Liver (tissue), 8 donors: ENCODE measurements at regions not wholly inside any gene's neighbourhood (a gene's known extent, or its start where the extent isn't known, plus 50 kb on each side); places are given as distances from the start of the nearest gene placed in this dataset.

Source experiments
- DNase-seq: peaks from one replicate; pipeline ENCODE4 v3.0.0-alpha.2; 2017; ENCODE audit warnings: low spot score
- H3K27ac ChIP-seq, 2 donors: one replicate each; pipeline ENCODE4 v1.7.0; 2013; ENCODE audit warnings: inconsistent platforms in 2 of 2, low read length in 2 of 2, control low read depth in 1 of 2, low read depth in 1 of 2, mild to moderate bottlenecking in 1 of 2
- H3K27me3 ChIP-seq, 4 donors: one replicate each; pipeline versions ENCODE4 v1.6.1 to v1.7.0; 2013; ENCODE audit warnings: low read length in 3 of 4, inconsistent platforms in 1 of 4, mild to moderate bottlenecking in 1 of 4, moderate library complexity in 1 of 4; ENCODE audit not compliant: control insufficient read depth in 4 of 4, insufficient read depth in 4 of 4
- H3K36me3 ChIP-seq, 4 donors: one replicate each; pipeline versions ENCODE4 v1.6.1 to v1.7.0; 2013; ENCODE audit warnings: low read length in 3 of 4, mild to moderate bottlenecking in 3 of 4, low read depth in 1 of 4, moderate library complexity in 1 of 4; ENCODE audit not compliant: control insufficient read depth in 4 of 4, insufficient read depth in 3 of 4
- H3K4me1 ChIP-seq, 4 donors: one replicate each; pipeline versions ENCODE4 v1.6.1 to v1.7.0; 2013; ENCODE audit warnings: low read length in 3 of 4, mild to moderate bottlenecking in 3 of 4, moderate library complexity in 1 of 4; ENCODE audit not compliant: control insufficient read depth in 4 of 4, insufficient read depth in 4 of 4
- H3K4me3 ChIP-seq, 3 donors: one replicate each; pipeline versions ENCODE4 v1.6.1 to v1.7.0; 2013; ENCODE audit warnings: low read length in 3 of 3, control low read depth in 1 of 3, low read depth in 1 of 3, mild to moderate bottlenecking in 1 of 3
- H3K9ac ChIP-seq, 2 donors: one replicate each; pipeline ENCODE4 v1.7.0; 2013; ENCODE audit warnings: low read length in 2 of 2, mild to moderate bottlenecking in 2 of 2, moderate library complexity in 2 of 2, control low read depth in 1 of 2, low read depth in 1 of 2
- H3K9me3 ChIP-seq, 4 donors: one replicate each; pipeline versions ENCODE4 v1.6.1 to v1.7.0; 2013; ENCODE audit warnings: low read length in 3 of 4; ENCODE audit not compliant: control insufficient read depth in 4 of 4
- EGR1 ChIP-seq, 2 donors: IDR thresholded peaks; 2 replicates each; pipeline ENCODE4 v1.6.1; 2016 to 2018; ENCODE audit warnings: antibody characterized with exemption in 2 of 2, low read depth in 2 of 2
- FOXA1 ChIP-seq: IDR thresholded peaks from 2 replicates; pipeline ENCODE4 v1.6.1; 2016; ENCODE audit warnings: antibody characterized with exemption
- FOXA2 ChIP-seq: IDR thresholded peaks from 2 replicates; pipeline ENCODE4 v1.6.1; 2016; ENCODE audit warnings: antibody characterized with exemption
- GABPA ChIP-seq, 2 donors: IDR thresholded peaks in 1 of 2; conservative IDR thresholded peaks in 1 of 2; 2 replicates each; pipeline ENCODE4 v1.6.1; 2016; ENCODE audit warnings: antibody characterized with exemption in 2 of 2, mild to moderate bottlenecking in 1 of 2, moderate library complexity in 1 of 2
- HNF4A ChIP-seq, 2 donors: conservative IDR thresholded peaks; 2 replicates each; pipeline ENCODE4 v1.6.1; 2016; ENCODE audit warnings: antibody characterized with exemption in 2 of 2, mild to moderate bottlenecking in 2 of 2
- HNF4G ChIP-seq: IDR thresholded peaks from 2 replicates; pipeline ENCODE4 v1.6.1; 2016; ENCODE audit warnings: antibody characterized with exemption
- JUND ChIP-seq, 2 donors: IDR thresholded peaks; 2 replicates each; pipeline ENCODE4 v1.6.1; 2016; ENCODE audit warnings: antibody characterized with exemption in 2 of 2
- NR2F2 ChIP-seq: IDR thresholded peaks from 2 replicates; pipeline ENCODE4 v1.6.1; 2016; ENCODE audit warnings: antibody characterized with exemption
- RXRA ChIP-seq, 2 donors: IDR thresholded peaks; 2 replicates each; pipeline ENCODE4 v1.6.1; 2017 to 2018; ENCODE audit warnings: antibody characterized with exemption in 2 of 2, mild to moderate bottlenecking in 1 of 2
- SP1 ChIP-seq: IDR thresholded peaks from 2 replicates; pipeline ENCODE4 v1.6.1; 2018; ENCODE audit warnings: antibody characterized with exemption, mild to moderate bottlenecking
- TAF1 ChIP-seq: conservative IDR thresholded peaks from 2 replicates; pipeline ENCODE4 v1.6.1; 2016; ENCODE audit warnings: antibody characterized with exemption, mild to moderate bottlenecking
- YY1 ChIP-seq: IDR thresholded peaks from 2 replicates; pipeline ENCODE4 v1.6.1; 2016; ENCODE audit warnings: antibody characterized with exemption, mild to moderate bottlenecking
- WGBS: extraction: QIAGEN DNeasy Blood & Tissue Kit; methylation state at CpG from one replicate; pipeline ENCODE4 v1.1.7; 2013; 5-methylcytosine and 5-hydroxymethylcytosine counted together
- TF ChIP-seq, protein P1 (sequence below): fragments of 150-350 bp; IDR thresholded peaks from 2 replicates; pipeline ENCODE4 v1.5.1; 2017; ENCODE audit warnings: improper control_type of control experiment, low read depth, low read length; ENCODE audit not compliant: missing input control
- TF ChIP-seq, protein P2 (sequence below): IDR thresholded peaks from 2 replicates; pipeline ENCODE4 v1.6.1; 2016; ENCODE audit warnings: antibody characterized with exemption
- TF ChIP-seq, protein P3 (sequence below): IDR thresholded peaks from 2 replicates; pipeline ENCODE4 v1.6.1; 2016; ENCODE audit warnings: antibody characterized with exemption
- donor health status: healthy.
- donor health status: healthy.
- donor health status: healthy.
- donor health status: healthy.
- donor health status: healthy.

DNA sequence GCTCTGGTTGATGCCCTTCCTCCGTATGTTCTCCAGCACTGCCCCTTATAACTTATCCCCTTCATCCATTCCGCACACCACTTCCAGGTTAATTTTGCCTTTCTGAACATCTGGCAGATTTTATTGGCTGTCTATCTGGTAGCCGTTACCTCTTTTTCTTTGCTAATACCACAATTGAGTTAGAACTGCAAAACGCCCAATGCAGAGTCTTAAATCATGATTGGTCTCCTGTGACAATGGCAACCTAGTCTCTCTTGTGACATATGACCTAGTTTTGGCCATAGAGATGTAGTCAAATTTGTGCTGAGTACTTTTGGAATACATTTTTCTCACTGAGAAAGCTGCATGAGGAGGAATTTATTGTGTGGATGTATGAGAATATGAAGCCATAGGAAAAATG lies 365.7 kb upstream of the PRR16 start:
- WGBS = 66% methylated on average over 4 of the region's 4 CpGs
- Histone ChIP-seq H3K4me1 (no peaks in the 10 kb centered on the region), H3K36me3 (no peaks in the 10 kb centered on the region), H3K27me3 (peaks cover 0 to 4% (median 0%) of the 10 kb centered on the region in 4 donors), H3K9me3 (no peaks in the 10 kb centered on the region), H3K27ac (no peak overlapping the region), H3K9ac (no peak overlapping the region), H3K4me3 (no peak overlapping the region)
- no peak for DNase-seq
- TF ChIP-seq, protein P1, sequence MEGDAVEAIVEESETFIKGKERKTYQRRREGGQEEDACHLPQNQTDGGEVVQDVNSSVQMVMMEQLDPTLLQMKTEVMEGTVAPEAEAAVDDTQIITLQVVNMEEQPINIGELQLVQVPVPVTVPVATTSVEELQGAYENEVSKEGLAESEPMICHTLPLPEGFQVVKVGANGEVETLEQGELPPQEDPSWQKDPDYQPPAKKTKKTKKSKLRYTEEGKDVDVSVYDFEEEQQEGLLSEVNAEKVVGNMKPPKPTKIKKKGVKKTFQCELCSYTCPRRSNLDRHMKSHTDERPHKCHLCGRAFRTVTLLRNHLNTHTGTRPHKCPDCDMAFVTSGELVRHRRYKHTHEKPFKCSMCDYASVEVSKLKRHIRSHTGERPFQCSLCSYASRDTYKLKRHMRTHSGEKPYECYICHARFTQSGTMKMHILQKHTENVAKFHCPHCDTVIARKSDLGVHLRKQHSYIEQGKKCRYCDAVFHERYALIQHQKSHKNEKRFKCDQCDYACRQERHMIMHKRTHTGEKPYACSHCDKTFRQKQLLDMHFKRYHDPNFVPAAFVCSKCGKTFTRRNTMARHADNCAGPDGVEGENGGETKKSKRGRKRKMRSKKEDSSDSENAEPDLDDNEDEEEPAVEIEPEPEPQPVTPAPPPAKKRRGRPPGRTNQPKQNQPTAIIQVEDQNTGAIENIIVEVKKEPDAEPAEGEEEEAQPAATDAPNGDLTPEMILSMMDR = no peak
- TF ChIP-seq RXRA (IDR thresholded peaks at IDR 0.05) (no peak), HNF4A (conservative IDR thresholded peaks at IDR 0.05) (no peak), FOXA1 (no peak), HNF4G (no peak), JUND (IDR thresholded peaks at IDR 0.05) (no peak), FOXA2 (no peak), GABPA (IDR thresholded peaks at IDR 0.05 in 1 of 2, conservative IDR thresholded peaks at IDR 0.05 in 1 of 2) (no peak)
- TF ChIP-seq, protein P2, sequence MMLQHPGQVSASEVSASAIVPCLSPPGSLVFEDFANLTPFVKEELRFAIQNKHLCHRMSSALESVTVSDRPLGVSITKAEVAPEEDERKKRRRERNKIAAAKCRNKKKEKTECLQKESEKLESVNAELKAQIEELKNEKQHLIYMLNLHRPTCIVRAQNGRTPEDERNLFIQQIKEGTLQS = no peak
- TF ChIP-seq, protein P3, sequence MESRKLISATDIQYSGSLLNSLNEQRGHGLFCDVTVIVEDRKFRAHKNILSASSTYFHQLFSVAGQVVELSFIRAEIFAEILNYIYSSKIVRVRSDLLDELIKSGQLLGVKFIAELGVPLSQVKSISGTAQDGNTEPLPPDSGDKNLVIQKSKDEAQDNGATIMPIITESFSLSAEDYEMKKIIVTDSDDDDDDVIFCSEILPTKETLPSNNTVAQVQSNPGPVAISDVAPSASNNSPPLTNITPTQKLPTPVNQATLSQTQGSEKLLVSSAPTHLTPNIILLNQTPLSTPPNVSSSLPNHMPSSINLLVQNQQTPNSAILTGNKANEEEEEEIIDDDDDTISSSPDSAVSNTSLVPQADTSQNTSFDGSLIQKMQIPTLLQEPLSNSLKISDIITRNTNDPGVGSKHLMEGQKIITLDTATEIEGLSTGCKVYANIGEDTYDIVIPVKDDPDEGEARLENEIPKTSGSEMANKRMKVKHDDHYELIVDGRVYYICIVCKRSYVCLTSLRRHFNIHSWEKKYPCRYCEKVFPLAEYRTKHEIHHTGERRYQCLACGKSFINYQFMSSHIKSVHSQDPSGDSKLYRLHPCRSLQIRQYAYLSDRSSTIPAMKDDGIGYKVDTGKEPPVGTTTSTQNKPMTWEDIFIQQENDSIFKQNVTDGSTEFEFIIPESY = no peak

DNA sequence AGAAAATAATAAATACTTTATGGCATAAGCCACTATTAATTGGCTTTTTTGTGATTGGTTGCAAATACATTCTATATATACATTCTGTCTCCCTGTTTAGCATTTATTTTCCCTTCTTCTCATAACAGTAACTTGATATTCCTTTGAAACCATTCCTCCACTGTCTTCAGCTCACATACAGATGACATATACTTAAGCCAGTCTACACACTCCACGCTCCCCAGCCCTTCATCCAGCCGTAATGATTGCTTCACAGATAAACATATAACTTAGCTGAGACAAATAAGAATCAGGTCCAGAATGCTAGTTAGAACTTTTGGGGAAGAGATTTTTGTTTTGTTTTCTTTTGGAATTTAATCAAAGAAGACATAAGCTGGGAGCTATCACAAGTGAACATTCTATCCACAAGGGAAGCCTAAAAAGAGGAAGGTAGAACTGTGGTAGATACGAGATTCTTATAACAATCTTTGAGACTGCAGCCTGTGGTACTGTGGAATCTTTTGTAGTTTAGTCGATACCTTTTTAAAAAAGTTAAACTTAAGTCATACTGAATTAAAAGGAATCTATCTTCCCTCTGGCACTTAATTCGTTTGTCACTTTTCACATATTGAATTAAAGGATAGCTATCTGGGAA lies 365.1 kb upstream of the PRR16 start:
- no peak for TF ChIP-seq NR2F2
- TF ChIP-seq, protein P1 = no peak
- no peak for TF ChIP-seq EGR1 (IDR thresholded peaks at IDR 0.05; ENCODE audit: low read depth in 2 of 2)
- Histone ChIP-seq H3K4me1 (no peaks in the 10 kb centered on the region), H3K27ac (no peak overlapping the region), H3K4me3 (no peak overlapping the region), H3K9ac (no peak overlapping the region), H3K9me3 (no peaks in the 10 kb centered on the region), H3K36me3 (no peaks in the 10 kb centered on the region), H3K27me3 (peaks cover 0 to 4% (median 0%) of the 10 kb centered on the region in 4 donors)
- 63% methylated on average over 5 of the region's 5 CpGs for WGBS
- no peak for DNase-seq

DNA sequence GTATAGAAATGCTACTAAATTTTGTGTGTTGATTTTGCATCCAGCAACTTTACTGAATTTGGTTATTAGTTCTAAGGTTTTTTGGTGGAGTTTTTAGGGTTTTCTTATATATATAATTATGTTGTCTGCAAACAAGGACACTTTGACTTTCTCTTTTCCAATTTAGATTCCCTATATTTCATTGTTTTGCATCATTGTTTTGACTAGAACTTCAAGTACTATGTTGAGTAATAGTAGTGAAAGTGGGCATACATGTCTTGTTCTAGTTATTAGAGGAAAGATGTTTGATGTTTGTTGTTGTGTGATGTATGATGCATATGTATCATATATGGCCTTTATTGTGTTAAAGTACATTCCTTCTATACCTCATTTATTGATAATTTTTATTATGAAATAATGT lies 362.3 kb upstream of the PRR16 start:
- no peaks in the 10 kb centered on the region for H3K4me1 ChIP-seq
- H3K4me3 ChIP-seq = no peak overlapping the region
- TF ChIP-seq TAF1 (no peak), RXRA (IDR thresholded peaks at IDR 0.05) (no peak), SP1 (no peak), EGR1 (IDR thresholded peaks at IDR 0.05; ENCODE audit: low read depth in 2 of 2) (no peak), HNF4A (conservative IDR thresholded peaks at IDR 0.05) (no peak), FOXA2 (no peak), YY1 (no peak), NR2F2 (no peak)
- TF ChIP-seq, protein P3 = no peak
- no peaks in the 10 kb centered on the region for H3K9me3 ChIP-seq
- DNase-seq = no peak
- no peaks in the 10 kb centered on the region for H3K36me3 ChIP-seq
- H3K27ac ChIP-seq = no peak overlapping the region
- H3K9ac ChIP-seq = no peak overlapping the region
- H3K27me3 ChIP-seq = peaks cover 0 to 4% (median 0%) of the 10 kb centered on the region in 4 donors
